SK-MEL-5 (cell line): ENCODE measurements at regions not wholly inside any gene's neighbourhood (a gene's known extent, or its start where the extent isn't known, plus 50 kb on each side); places are given as distances from the start of the nearest gene placed in this dataset.

Experiments used
- DNase-seq: peaks from one replicate; pipeline ENCODE4 v3.0.0-alpha.2; 2016; ENCODE audit warnings: low read depth, low spot score
- in situ Hi-C: cut with HindIII; loops from 2 replicates; pipeline ENCODE4 v1.10.0; 2016; ENCODE audit warnings: low sequenced_read_pairs, high pct_unique_total_duplicates, low pct_unique_long_range_greater_than_20kb

GRCh38 chr13:107900775-107901174, 314.6 kb downstream of the LIG4 start:
- no peak for DNase-seq
- in situ Hi-C loops: no loop called here

DNA sequence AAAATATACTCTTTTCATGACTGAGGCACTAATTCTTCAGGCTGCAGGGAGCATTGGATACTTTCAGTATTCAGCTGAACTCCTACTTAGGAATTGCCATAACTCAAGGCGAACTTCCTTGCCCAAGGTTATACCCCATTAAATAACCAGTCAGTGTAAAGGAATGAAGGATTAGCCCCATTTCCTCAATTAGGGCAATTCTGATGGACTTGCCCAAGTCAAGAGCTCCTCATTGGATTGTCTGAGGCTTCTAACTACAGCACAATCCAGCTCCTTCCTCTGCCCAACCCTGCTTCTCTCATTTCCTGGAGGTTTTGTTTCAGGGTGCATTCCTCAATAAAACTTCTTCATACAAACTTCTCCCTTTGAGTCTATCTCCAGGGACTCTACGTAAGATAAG, 329.2 kb downstream of the LIG4 start:
- no peak for DNase-seq
- in situ Hi-C loops: no loop called here

DNA sequence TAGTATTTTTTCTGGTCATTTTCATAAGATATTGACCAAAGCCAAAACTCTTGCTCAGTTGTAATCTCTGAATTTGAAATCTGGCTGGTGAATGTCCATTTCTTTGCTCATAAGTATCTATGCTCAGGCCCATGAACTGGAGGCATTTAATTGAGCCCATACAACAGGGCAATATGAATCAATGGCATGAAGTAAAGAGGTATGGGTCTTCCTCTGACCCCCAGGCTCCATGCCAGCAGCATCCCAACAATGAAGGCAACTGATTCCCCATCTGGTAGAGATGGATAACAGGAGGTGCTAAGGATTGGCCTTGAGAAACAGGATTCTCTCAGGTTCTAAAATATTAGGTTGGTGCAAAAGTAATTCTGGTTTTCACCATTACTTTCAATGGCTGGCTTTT, 330.8 kb downstream of the LIG4 start:
- in situ Hi-C loops: no loop called here
- DNase-seq: no peak

GRCh38 chr13:107883561-107884175, 331.7 kb downstream of the LIG4 start:
- no peak for DNase-seq
- in situ Hi-C loops: no loop called here

DNA sequence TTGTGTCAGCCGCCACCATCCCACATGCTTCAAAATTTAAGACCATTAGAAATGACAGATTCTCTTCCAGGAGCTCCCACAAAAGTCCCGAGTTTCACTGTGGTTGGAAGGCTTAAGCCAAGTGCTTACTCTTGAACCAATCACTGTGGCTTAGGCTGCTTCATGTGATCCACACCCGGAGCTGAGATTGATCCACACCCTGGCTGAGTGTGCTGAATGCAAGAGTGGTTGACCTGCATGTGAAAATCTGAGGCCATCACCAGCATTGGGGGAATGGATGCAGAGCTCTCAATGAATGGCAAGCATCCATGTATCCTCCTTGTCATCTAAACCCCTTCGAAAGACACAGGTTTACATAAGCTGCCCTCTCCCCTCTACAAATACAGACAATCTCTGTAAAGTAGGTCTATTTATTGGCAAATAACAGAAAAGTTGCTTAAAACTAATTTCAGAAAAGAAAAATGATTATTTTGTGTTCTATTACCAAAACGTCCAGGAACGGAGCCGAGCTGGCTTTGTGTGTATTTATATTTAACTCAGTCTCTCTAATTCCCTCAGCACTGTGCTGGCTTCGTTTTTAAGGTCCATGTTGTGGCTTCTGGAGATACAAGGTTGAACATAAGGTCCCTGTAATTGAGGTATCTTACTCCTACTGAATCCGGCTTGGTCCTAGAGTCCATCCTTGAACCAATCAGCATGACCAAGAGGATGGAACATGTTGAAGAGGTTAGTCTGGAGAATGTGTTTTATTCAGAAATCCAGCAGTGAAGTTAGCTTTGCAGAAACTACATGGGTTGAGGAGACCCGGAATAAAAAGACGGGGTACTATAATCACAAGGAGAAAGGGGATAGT, 332.4 kb downstream of the LIG4 start:
- no peak for DNase-seq
- in situ Hi-C loops: no loop called here

- no peak for DNase-seq
- in situ Hi-C loops: no loop called here
Observed at GRCh38 chr13:107881362-107881761, 334.0 kb downstream of the LIG4 start.

- no peak for DNase-seq
- in situ Hi-C loops: no loop called here
Observed at GRCh38 chr13:107874456-107874855, 340.9 kb downstream of the LIG4 start.

DNA sequence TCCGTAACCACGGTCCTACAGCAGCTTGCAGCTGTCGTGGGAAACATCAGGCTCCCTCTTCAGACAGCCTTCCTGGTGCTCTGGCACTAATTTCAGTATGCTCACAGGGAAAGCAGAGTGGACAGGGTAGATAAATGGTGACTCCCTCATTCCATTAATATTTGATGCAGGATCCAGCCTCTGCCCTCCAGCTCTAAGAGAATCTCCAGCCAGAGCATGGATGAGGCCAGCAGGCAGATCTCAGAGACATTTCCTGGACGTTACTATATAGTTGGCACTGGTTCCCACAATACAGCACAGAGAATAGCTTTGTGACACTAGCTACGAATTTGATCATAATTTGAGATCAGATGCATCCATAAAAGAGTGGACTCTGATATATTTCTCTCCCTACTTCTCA, 341.4 kb downstream of the LIG4 start:
- DNase-seq: no peak
- in situ Hi-C loops: no loop called here

GRCh38 chr13:107870400-107870799, 344.9 kb downstream of the LIG4 start:
- in situ Hi-C loops: no loop called here
- no peak for DNase-seq

DNA sequence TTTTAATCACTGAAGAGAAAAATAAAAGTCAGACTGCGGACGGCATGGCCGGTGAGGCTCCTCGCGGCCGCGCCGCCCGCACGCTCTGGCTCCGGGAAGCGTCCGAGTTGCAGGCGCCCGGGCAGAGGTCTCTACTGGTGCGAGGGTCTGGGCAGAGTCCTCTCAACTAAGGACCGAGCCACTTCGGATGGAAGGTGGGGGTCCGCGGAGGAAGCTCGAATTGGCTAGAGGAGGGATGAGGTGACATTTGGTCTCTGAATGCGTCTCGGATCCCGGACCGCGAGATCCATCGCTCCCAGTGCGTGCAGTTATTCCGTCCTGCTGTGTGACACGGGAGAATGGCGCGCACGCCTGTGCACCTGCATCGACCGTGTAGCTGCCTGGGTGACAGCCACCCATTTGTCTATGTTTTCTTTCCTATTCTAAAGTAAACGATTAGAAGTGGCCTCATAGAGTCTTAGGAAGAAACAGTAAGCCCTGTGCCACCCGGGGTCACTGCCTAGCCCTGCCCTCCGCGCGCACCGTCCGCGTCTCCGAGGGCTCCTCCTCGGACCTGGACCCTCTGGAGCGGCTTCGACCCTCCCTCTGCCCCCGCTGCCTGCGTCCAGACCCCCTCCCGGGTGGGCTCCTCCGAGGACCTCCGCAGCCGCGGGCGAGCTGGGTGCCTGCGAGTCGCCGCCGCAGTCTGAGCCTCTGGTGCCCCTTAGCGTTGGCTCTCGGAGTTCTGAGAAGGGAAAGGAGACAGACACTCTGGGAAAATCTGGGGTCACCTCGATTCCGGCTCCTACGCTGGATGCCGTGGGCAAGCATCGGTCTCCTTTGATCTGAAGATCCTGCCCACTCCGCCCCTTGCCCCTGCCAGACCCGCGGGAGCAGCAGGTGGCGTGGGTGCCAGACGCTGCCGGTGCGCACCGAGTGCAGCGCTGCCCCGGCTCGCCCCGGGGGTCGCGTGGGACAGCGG, 347.4 kb downstream of the LIG4 start:
- in situ Hi-C loops: no loop called here
- peak; percentile 21 for DNase-seq

- DNase-seq: no peak
- in situ Hi-C loops: no loop called here
Observed at GRCh38 chr13:107866941-107867623, 348.3 kb downstream of the LIG4 start.

DNA sequence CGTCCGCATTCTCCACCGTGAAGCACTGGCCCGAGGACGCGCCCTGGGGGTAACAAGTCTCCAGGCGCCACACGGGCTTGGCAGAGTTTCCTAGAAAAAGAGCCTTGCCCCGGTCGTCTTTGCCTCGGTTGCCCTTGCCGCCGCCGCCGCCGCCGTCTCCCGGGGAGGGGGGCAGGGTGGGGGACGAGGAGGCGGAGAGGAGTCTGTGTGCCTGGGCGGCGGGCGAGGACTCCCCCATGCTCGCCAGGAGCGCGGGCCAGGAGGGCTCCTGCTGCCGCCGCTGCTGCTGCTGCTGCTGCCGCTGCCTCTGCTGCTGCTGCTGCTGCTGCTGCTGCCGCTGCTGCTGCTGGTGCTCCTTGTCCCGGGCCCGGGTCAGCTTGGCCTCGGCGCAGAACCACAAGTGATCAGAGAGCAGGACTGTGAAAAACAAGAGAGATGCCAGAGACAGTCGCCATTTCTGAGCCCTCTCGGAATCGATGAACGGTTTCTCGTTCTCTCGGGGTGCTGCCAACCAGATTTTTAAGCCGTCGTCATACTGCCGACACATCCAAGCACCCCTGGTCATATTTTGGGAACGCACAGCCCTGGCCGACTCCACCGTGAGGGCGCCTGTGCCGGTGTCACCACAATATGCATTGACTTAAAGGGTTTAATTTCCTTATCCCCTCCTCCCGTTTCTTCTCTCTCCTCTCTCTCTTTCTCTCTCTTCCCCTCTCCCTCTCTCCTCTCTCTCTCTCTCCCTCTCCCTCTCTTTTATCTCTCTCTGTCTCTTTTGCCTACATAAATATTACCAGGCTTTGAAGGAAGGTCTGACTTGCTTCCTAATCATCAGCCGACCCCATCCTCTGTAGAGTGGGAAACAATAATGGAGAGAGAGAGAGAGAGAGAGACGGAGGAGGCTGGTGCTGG, 349.1 kb downstream of the LIG4 start:
- no peak for DNase-seq
- in situ Hi-C loops: no loop called here

DNA sequence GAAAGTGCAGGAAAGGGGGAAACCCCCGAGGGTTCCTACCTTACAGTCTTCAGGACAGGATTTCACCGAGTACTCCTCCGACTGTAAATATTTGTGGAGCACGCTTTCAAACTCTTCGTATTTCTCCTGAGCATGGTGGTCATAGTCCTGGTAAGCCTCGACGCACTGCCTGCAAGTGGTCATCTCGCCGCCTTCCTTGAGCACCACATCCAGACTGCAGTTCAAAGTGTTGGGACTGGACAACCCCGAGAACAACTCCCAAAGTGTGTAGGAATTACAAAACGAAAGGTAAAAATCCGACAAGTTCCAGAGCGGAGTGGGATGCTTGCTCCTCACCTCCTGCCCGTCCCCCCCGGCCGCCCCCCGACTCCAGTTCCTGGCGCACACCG, 349.7 kb downstream of the LIG4 start:
- no peak for DNase-seq
- in situ Hi-C loops: no loop called here

- in situ Hi-C loops: no loop called here
- DNase-seq: no peak
Observed at GRCh38 chr13:107865318-107865575, 350.1 kb downstream of the LIG4 start.

- DNase-seq: peak; percentile 9
- in situ Hi-C loops: no loop called here
Observed at GRCh38 chr13:107864543-107865317, 350.6 kb downstream of the LIG4 start.

DNA sequence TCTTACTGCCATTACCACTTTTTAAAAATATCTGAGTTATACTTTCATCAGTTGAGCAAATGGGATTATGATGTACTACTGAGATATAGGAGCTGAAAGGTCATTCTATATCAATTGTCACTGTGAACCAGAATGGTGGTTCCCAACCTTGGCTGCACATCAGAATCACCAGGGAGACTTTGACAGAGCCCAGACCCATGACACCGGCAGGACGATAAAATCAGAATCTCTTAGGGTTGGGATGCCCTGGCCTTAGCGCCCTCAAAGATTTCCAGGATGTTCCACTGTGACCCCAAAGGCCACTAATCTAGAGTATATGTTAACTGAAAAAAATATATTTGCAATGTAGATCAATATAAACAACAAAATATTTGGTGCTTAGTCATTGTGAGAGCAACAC, 355.1 kb downstream of the LIG4 start:
- in situ Hi-C loops: no loop called here

More for the DNA sequence above, 355.1 kb downstream of the LIG4 start:
- no peak for DNase-seq
